ENCODE measurements at regions not wholly inside any gene's neighbourhood (a gene's known extent, or its start where the extent isn't known, plus 50 kb on each side); places are given as distances from the start of the nearest gene placed in this dataset.

- TF ChIP-seq POLR2AphosphoS5 (IDR thresholded peaks at IDR 0.05) (no peak), CTCF (IDR thresholded peaks at IDR 0.05; ENCODE audit: poor library complexity, severe bottlenecking) (no peak), RAD21 (conservative IDR thresholded peaks at IDR 0.05) (no peak), EZH2 (IDR thresholded peaks at IDR 0.05; ENCODE audit: borderline replicate concordance, insufficient read depth, low read length, poor library complexity, severe bottlenecking) (no peak)
These were observed 54.3 kb upstream of the NPY start for GRCh38 chr7:24229481-24230226.
